Tibial nerve (tissue), 3 donors: ENCODE measurements at regions not wholly inside any gene's neighbourhood (a gene's known extent, or its start where the extent isn't known, plus 50 kb on each side); places are given as distances from the start of the nearest gene placed in this dataset.

Experiments
- CTCF ChIP-seq, 5 experiments: fragments of 200-600 bp in 3 of 5; fragments of 450-650 bp in 2 of 5; sonication (generic) in 3 of 5; IDR thresholded peaks; one replicate each; pipeline ENCODE4 v1.5.1; 2016 to 2019; ENCODE audit warnings: antibody characterized with exemption in 5 of 5, mild to moderate bottlenecking in 3 of 5, moderate library complexity in 2 of 5
- POLR2A ChIP-seq, 2 donors: fragments of 450-650 bp; IDR thresholded peaks; one replicate each; pipeline ENCODE4 v1.6.1; 2017; ENCODE audit warnings: antibody characterized with exemption in 2 of 2, mild to moderate bottlenecking in 2 of 2, moderate library complexity in 2 of 2

DNA sequence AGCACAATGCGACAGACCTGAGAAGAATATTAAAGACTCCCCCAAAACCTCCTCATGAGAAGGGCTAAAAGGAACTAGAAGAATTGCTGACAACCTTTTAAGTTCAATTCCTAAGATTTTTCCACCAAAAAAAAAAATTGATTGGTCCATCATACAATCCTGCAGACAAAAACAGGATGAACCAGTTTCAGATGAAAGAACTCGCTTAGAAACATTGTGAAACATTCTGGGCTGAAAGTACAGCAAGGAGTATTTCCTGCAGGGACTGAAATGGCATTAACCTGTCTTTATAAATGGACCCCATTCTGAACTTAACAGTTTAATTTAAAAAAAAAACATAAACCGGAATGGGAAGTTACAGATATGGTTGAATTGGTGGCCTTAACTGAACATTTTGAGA lies 96.0 kb upstream of the FAM174B start:
- TF ChIP-seq CTCF (IDR thresholded peaks at IDR 0.05) (no peak), POLR2A (IDR thresholded peaks at IDR 0.05) (no peak)
